ENCODE measurements at regions not wholly inside any gene's neighbourhood (a gene's known extent, or its start where the extent isn't known, plus 50 kb on each side); places are given as distances from the start of the nearest gene placed in this dataset.

- H3K27me3 ChIP-seq (ENCODE audit: insufficient read depth, poor library complexity, severe bottlenecking), result peaks cover 26% of the 10 kb centered on the region
- DNase-seq (ENCODE audit: low spot score) (no peak), ATAC-seq (ENCODE audit: low read depth) (no peak)
- TF ChIP-seq, protein P1, sequence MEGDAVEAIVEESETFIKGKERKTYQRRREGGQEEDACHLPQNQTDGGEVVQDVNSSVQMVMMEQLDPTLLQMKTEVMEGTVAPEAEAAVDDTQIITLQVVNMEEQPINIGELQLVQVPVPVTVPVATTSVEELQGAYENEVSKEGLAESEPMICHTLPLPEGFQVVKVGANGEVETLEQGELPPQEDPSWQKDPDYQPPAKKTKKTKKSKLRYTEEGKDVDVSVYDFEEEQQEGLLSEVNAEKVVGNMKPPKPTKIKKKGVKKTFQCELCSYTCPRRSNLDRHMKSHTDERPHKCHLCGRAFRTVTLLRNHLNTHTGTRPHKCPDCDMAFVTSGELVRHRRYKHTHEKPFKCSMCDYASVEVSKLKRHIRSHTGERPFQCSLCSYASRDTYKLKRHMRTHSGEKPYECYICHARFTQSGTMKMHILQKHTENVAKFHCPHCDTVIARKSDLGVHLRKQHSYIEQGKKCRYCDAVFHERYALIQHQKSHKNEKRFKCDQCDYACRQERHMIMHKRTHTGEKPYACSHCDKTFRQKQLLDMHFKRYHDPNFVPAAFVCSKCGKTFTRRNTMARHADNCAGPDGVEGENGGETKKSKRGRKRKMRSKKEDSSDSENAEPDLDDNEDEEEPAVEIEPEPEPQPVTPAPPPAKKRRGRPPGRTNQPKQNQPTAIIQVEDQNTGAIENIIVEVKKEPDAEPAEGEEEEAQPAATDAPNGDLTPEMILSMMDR (IDR thresholded peaks at IDR 0.05; ENCODE audit: poor library complexity, severe bottlenecking), result no peak
- H3K4me1 ChIP-seq (ENCODE audit: insufficient read depth, poor library complexity, severe bottlenecking), result no peaks in the 10 kb centered on the region
- H3K9me3 ChIP-seq (ENCODE audit: severe bottlenecking), result no peaks in the 10 kb centered on the region
- H3K27ac ChIP-seq (ENCODE audit: poor library complexity, severe bottlenecking), result no peak overlapping the region
- H3K36me3 ChIP-seq (ENCODE audit: low read depth), result no peaks in the 10 kb centered on the region
- H3K4me3 ChIP-seq (ENCODE audit: severe bottlenecking), result no peak overlapping the region
Measured at GRCh38 chr13:26908126-26908525, 147.5 kb upstream of the GPR12 start.

GRCh38 chr13:26899202-26899601, 138.6 kb upstream of the GPR12 start:
- DNase-seq (ENCODE audit: low spot score), result no peak
- H3K9me3 ChIP-seq (ENCODE audit: severe bottlenecking), result no peaks in the 10 kb centered on the region
- no peaks in the 10 kb centered on the region for H3K27me3 ChIP-seq (ENCODE audit: insufficient read depth, poor library complexity, severe bottlenecking)
- H3K4me1 ChIP-seq (ENCODE audit: insufficient read depth, poor library complexity, severe bottlenecking), result no peaks in the 10 kb centered on the region
- H3K36me3 ChIP-seq (ENCODE audit: low read depth), result no peaks in the 10 kb centered on the region
- no peak overlapping the region for H3K27ac ChIP-seq (ENCODE audit: poor library complexity, severe bottlenecking)
- TF ChIP-seq, protein P1 (IDR thresholded peaks at IDR 0.05; ENCODE audit: poor library complexity, severe bottlenecking), result no peak
- ATAC-seq (ENCODE audit: low read depth), result no peak
- H3K4me3 ChIP-seq (ENCODE audit: severe bottlenecking), result no peak overlapping the region

DNA sequence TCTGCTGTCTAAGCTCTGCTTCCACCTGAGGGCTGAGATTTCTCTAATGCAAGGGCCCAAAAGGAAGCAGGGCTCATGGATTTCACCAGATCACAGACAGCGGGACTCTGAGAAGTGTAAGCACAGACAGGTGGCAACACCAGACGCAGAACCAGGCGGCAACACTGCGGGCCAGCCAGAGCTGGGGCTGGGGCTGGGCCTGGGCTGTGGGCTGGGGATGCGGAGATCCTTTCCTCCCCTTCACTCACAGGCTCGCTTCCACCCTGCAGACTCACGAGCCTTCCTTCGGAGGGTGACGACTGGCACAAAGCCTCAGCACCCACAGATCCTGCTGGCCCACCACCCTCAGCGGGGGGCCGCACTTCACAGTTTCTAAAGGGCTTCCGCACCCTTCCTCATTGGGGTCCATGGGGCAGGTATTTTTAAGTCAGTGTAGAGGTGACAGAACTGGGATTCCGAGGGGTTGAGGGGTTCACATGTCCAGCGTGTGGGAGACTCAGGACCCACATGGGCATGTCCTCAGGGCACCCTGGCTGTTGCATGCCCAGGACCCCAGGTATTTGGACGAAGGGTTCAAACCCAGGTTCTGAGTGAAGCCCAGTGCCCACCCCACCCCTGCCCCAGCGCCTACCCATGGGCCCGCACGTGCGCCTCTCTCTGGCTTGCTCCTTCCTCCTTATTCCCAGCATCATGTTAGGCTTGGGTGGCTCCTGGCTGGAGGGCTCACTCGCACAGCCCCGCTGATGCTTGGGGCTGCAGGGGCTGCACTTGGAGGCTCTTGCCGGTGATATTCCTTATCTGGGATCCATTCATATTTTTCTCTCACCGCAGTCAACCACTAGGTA, 137.3 kb upstream of the GPR12 start:
- Histone ChIP-seq H3K4me1 (ENCODE audit: insufficient read depth, poor library complexity, severe bottlenecking) (no peaks in the 10 kb centered on the region), H3K4me3 (ENCODE audit: severe bottlenecking) (no peak overlapping the region), H3K9me3 (ENCODE audit: severe bottlenecking) (no peaks in the 10 kb centered on the region), H3K36me3 (ENCODE audit: low read depth) (no peaks in the 10 kb centered on the region), H3K27ac (ENCODE audit: poor library complexity, severe bottlenecking) (no peak overlapping the region), H3K27me3 (ENCODE audit: insufficient read depth, poor library complexity, severe bottlenecking) (no peaks in the 10 kb centered on the region)
- TF ChIP-seq, protein P1 (IDR thresholded peaks at IDR 0.05; ENCODE audit: poor library complexity, severe bottlenecking), result no peak
- ATAC-seq (ENCODE audit: low read depth), result no peak
- no peak for DNase-seq (ENCODE audit: low spot score)

DNA sequence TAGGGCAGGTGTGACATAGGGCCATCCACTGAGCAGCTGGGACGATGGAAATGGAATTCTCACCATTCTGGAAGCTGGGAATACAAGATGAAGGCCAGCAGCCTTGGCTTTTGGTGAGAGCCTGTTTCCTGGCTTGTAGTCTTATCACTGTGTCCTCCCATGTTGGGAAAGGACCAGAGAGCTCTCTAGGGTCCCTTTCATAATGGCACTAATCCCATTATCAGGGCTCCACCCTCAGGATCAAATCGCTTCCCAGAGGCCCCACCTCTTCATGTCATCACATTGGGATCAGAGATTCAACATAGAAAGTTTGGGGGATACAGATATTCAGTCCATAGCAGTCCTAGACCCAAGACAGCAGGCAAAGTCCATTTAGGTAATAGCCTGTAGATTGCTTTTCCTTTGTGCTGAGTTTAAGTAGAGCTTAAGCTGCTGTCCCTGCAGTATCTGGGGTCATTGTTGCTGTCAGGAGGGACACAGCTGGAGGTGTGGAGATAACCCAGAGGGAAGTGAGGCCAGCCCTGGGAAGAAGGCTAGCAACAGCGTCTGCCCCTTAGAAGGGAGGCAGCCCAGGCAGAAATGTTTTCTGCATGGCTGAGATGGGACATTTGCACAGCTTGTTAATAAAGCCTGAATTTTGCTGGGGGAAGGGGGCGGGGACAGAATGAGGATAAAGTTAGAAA, 136.5 kb upstream of the GPR12 start:
- Histone ChIP-seq H3K4me1 (ENCODE audit: insufficient read depth, poor library complexity, severe bottlenecking) (no peaks in the 10 kb centered on the region), H3K9me3 (ENCODE audit: severe bottlenecking) (no peaks in the 10 kb centered on the region), H3K27me3 (ENCODE audit: insufficient read depth, poor library complexity, severe bottlenecking) (no peaks in the 10 kb centered on the region), H3K27ac (ENCODE audit: poor library complexity, severe bottlenecking) (no peak overlapping the region), H3K4me3 (ENCODE audit: severe bottlenecking) (no peak overlapping the region), H3K36me3 (ENCODE audit: low read depth) (no peaks in the 10 kb centered on the region)
- TF ChIP-seq, protein P1 (IDR thresholded peaks at IDR 0.05; ENCODE audit: poor library complexity, severe bottlenecking), result no peak
- DNase-seq (ENCODE audit: low spot score), result no peak
- no peak for ATAC-seq (ENCODE audit: low read depth)
